Naive B cell (primary cell): ENCODE measurements at regions not wholly inside any gene's neighbourhood (a gene's known extent, or its start where the extent isn't known, plus 50 kb on each side); places are given as distances from the start of the nearest gene placed in this dataset.

Experiments
- ATAC-seq, 2 donors: fragments of 150-1000 bp; cut with Tn5 transposase; 2 replicates each; pipeline ENCODE4 v1.10.0; 2021; ENCODE audit warnings: low read depth in 2 of 2, mild to moderate bottlenecking in 2 of 2, moderate library complexity in 2 of 2
- DNase-seq: peaks from one replicate; pipeline ENCODE4 v3.0.0; 2022
- H3K27ac Mint-ChIP-seq, 6 donors: one replicate each; pipeline ENCODE4 v1.8.0; 2020 to 2022; ENCODE audit warnings: mild to moderate bottlenecking in 6 of 6, mixed read lengths in 6 of 6, moderate library complexity in 5 of 6, inconsistent platforms in 2 of 6
- H3K27me3 Mint-ChIP-seq, 3 donors: one replicate each; pipeline ENCODE4 v1.8.0; 2021 to 2022; ENCODE audit warnings: mixed read lengths in 3 of 3, mild to moderate bottlenecking in 1 of 3
- H3K36me3 Mint-ChIP-seq, 2 donors: one replicate each; pipeline ENCODE4 v1.8.0; 2020 to 2022; ENCODE audit warnings: mixed read lengths in 2 of 2, inconsistent platforms in 1 of 2, mild to moderate bottlenecking in 1 of 2
- H3K4me1 Mint-ChIP-seq, 3 donors: one replicate each; pipeline ENCODE4 v1.8.0; 2020 to 2022; ENCODE audit warnings: mixed read lengths in 3 of 3, inconsistent platforms in 1 of 3, mild to moderate bottlenecking in 1 of 3, moderate library complexity in 1 of 3
- H3K4me3 Mint-ChIP-seq, 8 donors: one replicate each; pipeline ENCODE4 v1.8.0; 2020 to 2022; ENCODE audit warnings: mild to moderate bottlenecking in 8 of 8, mixed read lengths in 8 of 8, moderate library complexity in 8 of 8, inconsistent platforms in 2 of 8
- H3K9me3 Mint-ChIP-seq, 7 donors: one replicate each; pipeline ENCODE4 v1.8.0; 2020 to 2022; ENCODE audit warnings: mixed read lengths in 7 of 7, mild to moderate bottlenecking in 5 of 7, inconsistent platforms in 2 of 7, moderate library complexity in 1 of 7

GRCh38 chr20:59391975-59392374 is 91.6 kb downstream of the EDN3 start:
- peaks cover 5 to 25% (median 17%) of the 10 kb centered on the region in 3 donors for H3K27me3 Mint-ChIP-seq
- no peak overlapping the region for H3K4me3 Mint-ChIP-seq
- DNase-seq (no peak), ATAC-seq (no peak)
- no peaks in the 10 kb centered on the region for H3K36me3 Mint-ChIP-seq
- H3K27ac Mint-ChIP-seq, result no peak overlapping the region
- peaks cover 0 to 8% (median 0%) of the 10 kb centered on the region in 7 donors for H3K9me3 Mint-ChIP-seq
- no peaks in the 10 kb centered on the region for H3K4me1 Mint-ChIP-seq

- ATAC-seq (no peak), DNase-seq (no peak)
- no peaks in the 10 kb centered on the region for H3K4me1 Mint-ChIP-seq
Measured at GRCh38 chr20:59392736-59393135, 92.3 kb downstream of the EDN3 start.

GRCh38 chr20:59393142-59393541 is 92.7 kb downstream of the EDN3 start:
- Mint-ChIP-seq H3K4me3 (peak overlapping the region in 1 of 8 donors; percentile 0), H3K9me3 (peaks cover 0 to 8% (median 0%) of the 10 kb centered on the region in 7 donors), H3K27ac (no peak overlapping the region), H3K27me3 (peaks cover 5 to 18% (median 13%) of the 10 kb centered on the region in 3 donors), H3K4me1 (no peaks in the 10 kb centered on the region), H3K36me3 (no peaks in the 10 kb centered on the region)
- ATAC-seq (no peak), DNase-seq (no peak)

More at GRCh38 chr20:59392736-59393135, 92.3 kb downstream of the EDN3 start:
- no peak overlapping the region for H3K4me3 Mint-ChIP-seq
- H3K27ac Mint-ChIP-seq, result no peak overlapping the region
- peaks cover 0 to 8% (median 0%) of the 10 kb centered on the region in 7 donors for H3K9me3 Mint-ChIP-seq
- H3K27me3 Mint-ChIP-seq, result peaks cover 5 to 22% (median 16%) of the 10 kb centered on the region in 3 donors
- no peaks in the 10 kb centered on the region for H3K36me3 Mint-ChIP-seq

- ATAC-seq (no peak), DNase-seq (no peak)
- no peak overlapping the region for H3K4me3 Mint-ChIP-seq
- H3K27ac Mint-ChIP-seq, result no peak overlapping the region
- H3K27me3 Mint-ChIP-seq, result peaks cover 5 to 10% (median 7%) of the 10 kb centered on the region in 3 donors
- no peaks in the 10 kb centered on the region for H3K36me3 Mint-ChIP-seq
- peaks cover 0 to 5% (median 0%) of the 10 kb centered on the region in 7 donors for H3K9me3 Mint-ChIP-seq
- H3K4me1 Mint-ChIP-seq, result no peaks in the 10 kb centered on the region
Measured at GRCh38 chr20:59395729-59396128, 95.3 kb downstream of the EDN3 start.

- peaks cover 0 to 2% (median 0%) of the 10 kb centered on the region in 3 donors for H3K4me1 Mint-ChIP-seq
- no peaks in the 10 kb centered on the region for H3K36me3 Mint-ChIP-seq
- H3K27me3 Mint-ChIP-seq, result no peaks in the 10 kb centered on the region
- ATAC-seq (no peak), DNase-seq (no peak)
- H3K27ac Mint-ChIP-seq, result no peak overlapping the region
- peaks cover 0 to 2% (median 0%) of the 10 kb centered on the region in 7 donors for H3K9me3 Mint-ChIP-seq
- H3K4me3 Mint-ChIP-seq, result no peak overlapping the region
Measured at GRCh38 chr20:59398537-59399205, 98.3 kb downstream of the EDN3 start.

- H3K27ac Mint-ChIP-seq, result no peak overlapping the region
- H3K9me3 Mint-ChIP-seq, result peaks cover 0 to 2% (median 0%) of the 10 kb centered on the region in 7 donors
- peaks cover 0 to 9% (median 4%) of the 10 kb centered on the region in 3 donors for H3K4me1 Mint-ChIP-seq
- H3K36me3 Mint-ChIP-seq, result no peaks in the 10 kb centered on the region
- no peak for ATAC-seq
- H3K4me3 Mint-ChIP-seq, result no peak overlapping the region
- peaks cover 0 to 7% (median 0%) of the 10 kb centered on the region in 3 donors for H3K27me3 Mint-ChIP-seq
- no peak for DNase-seq
Measured at GRCh38 chr20:59399426-59400099, 99.2 kb downstream of the EDN3 start.

- H3K9me3 Mint-ChIP-seq, result no peaks in the 10 kb centered on the region
- H3K36me3 Mint-ChIP-seq, result no peaks in the 10 kb centered on the region
- H3K27ac Mint-ChIP-seq, result no peak overlapping the region
- H3K4me3 Mint-ChIP-seq, result no peak overlapping the region
- DNase-seq (no peak), ATAC-seq (no peak)
- peaks cover 0 to 14% (median 4%) of the 10 kb centered on the region in 3 donors for H3K4me1 Mint-ChIP-seq
- H3K27me3 Mint-ChIP-seq, result peaks cover 0 to 18% (median 0%) of the 10 kb centered on the region in 3 donors
Measured at GRCh38 chr20:59400708-59401107, 100.3 kb downstream of the EDN3 start.

GRCh38 chr20:59402681-59403080 is 102.3 kb downstream of the EDN3 start:
- no peak overlapping the region for H3K27ac Mint-ChIP-seq
- ATAC-seq (no peak), DNase-seq (no peak)
- no peaks in the 10 kb centered on the region for H3K9me3 Mint-ChIP-seq
- H3K4me3 Mint-ChIP-seq, result no peak overlapping the region
- no peaks in the 10 kb centered on the region for H3K36me3 Mint-ChIP-seq
- H3K4me1 Mint-ChIP-seq, result peaks cover 0 to 14% (median 4%) of the 10 kb centered on the region in 3 donors
- peaks cover 0 to 31% (median 4%) of the 10 kb centered on the region in 3 donors for H3K27me3 Mint-ChIP-seq

- ATAC-seq, result peak; percentile 71 to 73
Measured at GRCh38 chr20:59403261-59403961, 103.0 kb downstream of the EDN3 start.

GRCh38 chr20:59403962-59404314 is 103.5 kb downstream of the EDN3 start:
- Mint-ChIP-seq H3K4me1 (peaks cover 0 to 14% (median 4%) of the 10 kb centered on the region in 3 donors), H3K36me3 (no peaks in the 10 kb centered on the region), H3K9me3 (no peaks in the 10 kb centered on the region), H3K4me3 (peak overlapping the region in 1 of 8 donors; percentile 49), H3K27ac (peak overlapping the region in 2 of 6 donors; percentile 26 to 62), H3K27me3 (peaks cover 4 to 31% (median 13%) of the 10 kb centered on the region in 3 donors)
- DNase-seq (no peak), ATAC-seq (no peak)

More at GRCh38 chr20:59403261-59403961, 103.0 kb downstream of the EDN3 start:
- Mint-ChIP-seq H3K27ac (no peak overlapping the region), H3K4me1 (peaks cover 0 to 14% (median 4%) of the 10 kb centered on the region in 3 donors), H3K9me3 (no peaks in the 10 kb centered on the region), H3K36me3 (no peaks in the 10 kb centered on the region), H3K27me3 (peaks cover 4 to 31% (median 11%) of the 10 kb centered on the region in 3 donors), H3K4me3 (peak overlapping the region in 4 of 8 donors; percentile 22 to 49 (median 44))
- DNase-seq, result peak; percentile 53

GRCh38 chr20:59404749-59405148 is 104.3 kb downstream of the EDN3 start:
- no peak for ATAC-seq
- no peak overlapping the region for H3K27ac Mint-ChIP-seq

GRCh38 chr20:59405226-59406200 is 105.1 kb downstream of the EDN3 start:
- no peak overlapping the region for H3K4me3 Mint-ChIP-seq
- H3K9me3 Mint-ChIP-seq, result no peaks in the 10 kb centered on the region
- no peak overlapping the region for H3K27ac Mint-ChIP-seq
- no peaks in the 10 kb centered on the region for H3K36me3 Mint-ChIP-seq
- DNase-seq (no peak), ATAC-seq (no peak)
- H3K27me3 Mint-ChIP-seq, result peaks cover 4 to 31% (median 13%) of the 10 kb centered on the region in 3 donors
- peaks cover 0 to 14% (median 4%) of the 10 kb centered on the region in 3 donors for H3K4me1 Mint-ChIP-seq

More at GRCh38 chr20:59404749-59405148, 104.3 kb downstream of the EDN3 start:
- Mint-ChIP-seq H3K4me3 (no peak overlapping the region), H3K27me3 (peaks cover 4 to 31% (median 13%) of the 10 kb centered on the region in 3 donors), H3K36me3 (no peaks in the 10 kb centered on the region), H3K9me3 (no peaks in the 10 kb centered on the region), H3K4me1 (peaks cover 0 to 14% (median 4%) of the 10 kb centered on the region in 3 donors)
- no peak for DNase-seq
